ENCODE measurements at regions not wholly inside any gene's neighbourhood (a gene's known extent, or its start where the extent isn't known, plus 50 kb on each side); places are given as distances from the start of the nearest gene placed in this dataset.
"Not testable (repeated sequence)": the region's sequence is repeated elsewhere in the genome, so short reads cannot be mapped to it uniquely, and the experiment has no call there.

- H3K27me3 Mint-ChIP-seq (ENCODE audit: low read depth), result peaks cover 7% of the 10 kb centered on the region
- no peak for DNase-seq (ENCODE audit: low spot score)
- H3K4me3 Mint-ChIP-seq, result no peak overlapping the region
- H3K9me3 Mint-ChIP-seq, result no peaks in the 10 kb centered on the region
- no peak overlapping the region for H3K27ac Mint-ChIP-seq
- no peaks in the 10 kb centered on the region for H3K36me3 Mint-ChIP-seq (ENCODE audit: low read depth)
- peaks cover 2% of the 10 kb centered on the region for H3K4me1 Mint-ChIP-seq (ENCODE audit: low read depth)
Observed at GRCh38 chrX:109878236-109878635, 124.7 kb upstream of the TMEM164 start.

GRCh38 chrX:109879991-109880390 lies 122.9 kb upstream of the TMEM164 start:
- no peaks in the 10 kb centered on the region for H3K36me3 Mint-ChIP-seq (ENCODE audit: low read depth)
- H3K9me3 Mint-ChIP-seq, result no peaks in the 10 kb centered on the region
- no peak for DNase-seq (ENCODE audit: low spot score)
- peaks cover 2% of the 10 kb centered on the region for H3K4me1 Mint-ChIP-seq (ENCODE audit: low read depth)
- no peak overlapping the region for H3K4me3 Mint-ChIP-seq
- no peak overlapping the region for H3K27ac Mint-ChIP-seq
- H3K27me3 Mint-ChIP-seq (ENCODE audit: low read depth), result peaks cover 7% of the 10 kb centered on the region

GRCh38 chrX:109880629-109881028 lies 122.3 kb upstream of the TMEM164 start:
- peaks cover 7% of the 10 kb centered on the region for H3K27me3 Mint-ChIP-seq (ENCODE audit: low read depth)
- no peak overlapping the region for H3K27ac Mint-ChIP-seq
- H3K36me3 Mint-ChIP-seq (ENCODE audit: low read depth), result no peaks in the 10 kb centered on the region

GRCh38 chrX:109886122-109886761 lies 116.7 kb upstream of the TMEM164 start:
- peaks cover 11% of the 10 kb centered on the region for H3K27me3 Mint-ChIP-seq (ENCODE audit: low read depth)
- H3K4me1 Mint-ChIP-seq (ENCODE audit: low read depth), result peaks cover 3% of the 10 kb centered on the region
- H3K27ac Mint-ChIP-seq, result no peak overlapping the region
- H3K36me3 Mint-ChIP-seq (ENCODE audit: low read depth), result no peaks in the 10 kb centered on the region
- H3K4me3 Mint-ChIP-seq, result no peak overlapping the region
- H3K9me3 Mint-ChIP-seq, result no peaks in the 10 kb centered on the region
- DNase-seq (ENCODE audit: low spot score), result peak; percentile 4

More at GRCh38 chrX:109880629-109881028, 122.3 kb upstream of the TMEM164 start:
- no peak overlapping the region for H3K4me3 Mint-ChIP-seq
- peaks cover 2% of the 10 kb centered on the region for H3K4me1 Mint-ChIP-seq (ENCODE audit: low read depth)
- H3K9me3 Mint-ChIP-seq, result no peaks in the 10 kb centered on the region
- no peak for DNase-seq (ENCODE audit: low spot score)

GRCh38 chrX:109889289-109890006 lies 113.5 kb upstream of the TMEM164 start:
- Mint-ChIP-seq H3K27ac (no peak overlapping the region), H3K9me3 (no peaks in the 10 kb centered on the region), H3K36me3 (ENCODE audit: low read depth) (no peaks in the 10 kb centered on the region), H3K4me1 (ENCODE audit: low read depth) (peaks cover 3% of the 10 kb centered on the region), H3K4me3 (no peak overlapping the region), H3K27me3 (ENCODE audit: low read depth) (peaks cover 15% of the 10 kb centered on the region)
- DNase-seq (ENCODE audit: low spot score), result no peak

- H3K27me3 Mint-ChIP-seq (ENCODE audit: low read depth), result peaks cover 15% of the 10 kb centered on the region
- H3K9me3 Mint-ChIP-seq, result no peaks in the 10 kb centered on the region
- no peak for DNase-seq (ENCODE audit: low spot score)
- no peak overlapping the region for H3K4me3 Mint-ChIP-seq
- peak overlapping the region; percentile 34 for H3K27ac Mint-ChIP-seq
- H3K36me3 Mint-ChIP-seq (ENCODE audit: low read depth), result no peaks in the 10 kb centered on the region
- H3K4me1 Mint-ChIP-seq (ENCODE audit: low read depth), result peaks cover 3% of the 10 kb centered on the region
Observed at GRCh38 chrX:109890300-109890699, 112.6 kb upstream of the TMEM164 start.

- DNase-seq (ENCODE audit: low spot score), result peak; percentile 12
- Mint-ChIP-seq H3K27me3 (ENCODE audit: low read depth) (peaks cover 15% of the 10 kb centered on the region), H3K27ac (no peak overlapping the region), H3K4me3 (no peak overlapping the region), H3K9me3 (no peaks in the 10 kb centered on the region), H3K4me1 (ENCODE audit: low read depth) (peaks cover 3% of the 10 kb centered on the region), H3K36me3 (ENCODE audit: low read depth) (no peaks in the 10 kb centered on the region)
Observed at GRCh38 chrX:109890910-109891502, 111.9 kb upstream of the TMEM164 start.

GRCh38 chrX:109896024-109896423 lies 106.9 kb upstream of the TMEM164 start:
- not testable (repeated sequence) for H3K27ac Mint-ChIP-seq; H3K27me3 Mint-ChIP-seq (ENCODE audit: low read depth); DNase-seq (ENCODE audit: low spot score); H3K36me3 Mint-ChIP-seq (ENCODE audit: low read depth); H3K4me1 Mint-ChIP-seq (ENCODE audit: low read depth); H3K9me3 Mint-ChIP-seq; H3K4me3 Mint-ChIP-seq

- Mint-ChIP-seq H3K4me3 (no peak overlapping the region), H3K4me1 (ENCODE audit: low read depth) (peaks cover 3% of the 10 kb centered on the region), H3K36me3 (ENCODE audit: low read depth) (no peaks in the 10 kb centered on the region), H3K27me3 (ENCODE audit: low read depth) (peaks cover 14% of the 10 kb centered on the region), H3K9me3 (no peaks in the 10 kb centered on the region), H3K27ac (no peak overlapping the region)
- no peak for DNase-seq (ENCODE audit: low spot score)
Observed at GRCh38 chrX:109902665-109903064, 100.2 kb upstream of the TMEM164 start.

GRCh38 chrX:109911046-109911445 lies 91.9 kb upstream of the TMEM164 start:
- Mint-ChIP-seq H3K27ac (no peak overlapping the region), H3K36me3 (ENCODE audit: low read depth) (no peaks in the 10 kb centered on the region), H3K9me3 (no peaks in the 10 kb centered on the region), H3K4me3 (no peak overlapping the region), H3K4me1 (ENCODE audit: low read depth) (no peaks in the 10 kb centered on the region), H3K27me3 (ENCODE audit: low read depth) (peaks cover 3% of the 10 kb centered on the region)
- no peak for DNase-seq (ENCODE audit: low spot score)

- not testable (repeated sequence) for DNase-seq (ENCODE audit: low spot score); H3K4me3 Mint-ChIP-seq; H3K27me3 Mint-ChIP-seq (ENCODE audit: low read depth); H3K36me3 Mint-ChIP-seq (ENCODE audit: low read depth); H3K4me1 Mint-ChIP-seq (ENCODE audit: low read depth); H3K27ac Mint-ChIP-seq; H3K9me3 Mint-ChIP-seq
Observed at GRCh38 chrX:109912993-109913392, 89.9 kb upstream of the TMEM164 start.

- H3K36me3 Mint-ChIP-seq (ENCODE audit: low read depth), result no peaks in the 10 kb centered on the region
- no peak overlapping the region for H3K4me3 Mint-ChIP-seq
- DNase-seq (ENCODE audit: low spot score), result no peak
- H3K9me3 Mint-ChIP-seq, result no peaks in the 10 kb centered on the region
- no peaks in the 10 kb centered on the region for H3K4me1 Mint-ChIP-seq (ENCODE audit: low read depth)
- H3K27me3 Mint-ChIP-seq (ENCODE audit: low read depth), result no peaks in the 10 kb centered on the region
- no peak overlapping the region for H3K27ac Mint-ChIP-seq
Observed at GRCh38 chrX:109914114-109914849, 88.6 kb upstream of the TMEM164 start.

GRCh38 chrX:109918753-109919152 lies 84.2 kb upstream of the TMEM164 start:
- Mint-ChIP-seq H3K27ac (no peak overlapping the region), H3K4me1 (ENCODE audit: low read depth) (no peaks in the 10 kb centered on the region), H3K27me3 (ENCODE audit: low read depth) (peaks cover 2% of the 10 kb centered on the region), H3K4me3 (no peak overlapping the region), H3K9me3 (no peaks in the 10 kb centered on the region), H3K36me3 (ENCODE audit: low read depth) (no peaks in the 10 kb centered on the region)
- no peak for DNase-seq (ENCODE audit: low spot score)

- Mint-ChIP-seq H3K36me3 (ENCODE audit: low read depth) (no peaks in the 10 kb centered on the region), H3K4me3 (no peak overlapping the region), H3K9me3 (no peaks in the 10 kb centered on the region), H3K27ac (no peak overlapping the region), H3K27me3 (ENCODE audit: low read depth) (peaks cover 2% of the 10 kb centered on the region), H3K4me1 (ENCODE audit: low read depth) (peaks cover 6% of the 10 kb centered on the region)
- DNase-seq (ENCODE audit: low spot score), result no peak
Observed at GRCh38 chrX:109920325-109920724, 82.6 kb upstream of the TMEM164 start.
